Duodenal mucosa (tissue), 2 donors: ENCODE measurements at regions not wholly inside any gene's neighbourhood (a gene's known extent, or its start where the extent isn't known, plus 50 kb on each side); places are given as distances from the start of the nearest gene placed in this dataset.

Experiments
- H3K27ac ChIP-seq: one replicate; pipeline ENCODE4 v1.7.0; 2013; ENCODE audit warnings: low read depth, low read length
- H3K27me3 ChIP-seq, 2 donors: one replicate each; pipeline ENCODE4 v1.7.0; 2013; ENCODE audit warnings: low read length in 2 of 2, control low read depth in 1 of 2; ENCODE audit not compliant: insufficient read depth in 2 of 2, control insufficient read depth in 1 of 2
- H3K36me3 ChIP-seq, 2 donors: one replicate each; pipeline ENCODE4 v1.7.0; 2013; ENCODE audit warnings: low read length in 2 of 2, control low read depth in 1 of 2; ENCODE audit not compliant: insufficient read depth in 2 of 2, control insufficient read depth in 1 of 2
- H3K4me1 ChIP-seq, 2 donors: one replicate each; pipeline ENCODE4 v1.7.0; 2013; ENCODE audit warnings: low read length in 2 of 2, control low read depth in 1 of 2; ENCODE audit not compliant: insufficient read depth in 2 of 2, control insufficient read depth in 1 of 2
- H3K4me3 ChIP-seq, 2 donors: one replicate each; pipeline ENCODE4 v1.7.0; 2013; ENCODE audit warnings: low read length in 2 of 2, low read depth in 1 of 2
- H3K9ac ChIP-seq, 2 donors: one replicate each; pipeline ENCODE4 v1.7.0; 2013; ENCODE audit warnings: low read length in 2 of 2, low read depth in 1 of 2
- H3K9me3 ChIP-seq, 2 donors: one replicate each; pipeline ENCODE4 v1.7.0; 2013; ENCODE audit warnings: low read length in 2 of 2, control low read depth in 1 of 2; ENCODE audit not compliant: control insufficient read depth in 1 of 2

GRCh38 chrX:155695419-155695818 is 82.7 kb upstream of the TMLHE start:
- H3K4me1 ChIP-seq: no peaks in the 10 kb centered on the region
- H3K9ac ChIP-seq: no peak overlapping the region
- H3K27ac ChIP-seq: no peak overlapping the region
- no peaks in the 10 kb centered on the region for H3K9me3 ChIP-seq
- no peaks in the 10 kb centered on the region for H3K36me3 ChIP-seq
- no peaks in the 10 kb centered on the region for H3K27me3 ChIP-seq
- H3K4me3 ChIP-seq: no peak overlapping the region

DNA sequence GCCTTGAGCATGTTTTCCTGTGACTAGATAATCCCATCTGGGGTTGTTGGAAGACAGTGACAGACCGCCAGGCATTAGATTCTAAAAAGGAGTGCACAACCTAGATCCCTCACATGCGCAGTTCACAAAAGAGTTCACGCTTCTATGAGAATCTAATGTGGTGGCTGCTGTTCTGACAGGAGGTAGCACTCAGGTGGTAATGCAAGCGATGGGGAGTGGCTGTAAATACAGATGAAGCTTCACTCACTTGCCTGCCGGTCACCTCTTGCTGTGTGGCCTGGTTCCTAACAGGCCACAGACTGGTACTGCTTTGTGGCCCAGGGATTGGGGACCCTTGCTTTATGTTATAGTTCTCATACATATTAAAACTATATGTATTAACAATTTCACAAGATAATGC is 81.9 kb upstream of the TMLHE start:
- Histone ChIP-seq H3K4me3 (no peak overlapping the region), H3K36me3 (no peaks in the 10 kb centered on the region), H3K4me1 (no peaks in the 10 kb centered on the region), H3K27me3 (no peaks in the 10 kb centered on the region), H3K9ac (no peak overlapping the region), H3K27ac (no peak overlapping the region), H3K9me3 (no peaks in the 10 kb centered on the region)

- Histone ChIP-seq H3K9me3 (no peaks in the 10 kb centered on the region), H3K9ac (no peak overlapping the region), H3K27me3 (no peaks in the 10 kb centered on the region), H3K36me3 (no peaks in the 10 kb centered on the region), H3K27ac (no peak overlapping the region), H3K4me1 (no peaks in the 10 kb centered on the region), H3K4me3 (no peak overlapping the region)
Observed at GRCh38 chrX:155682834-155683233, 70.1 kb upstream of the TMLHE start.

GRCh38 chrX:155679715-155680114 is 67.0 kb upstream of the TMLHE start:
- Histone ChIP-seq H3K4me3 (no peak overlapping the region), H3K36me3 (no peaks in the 10 kb centered on the region), H3K9ac (no peak overlapping the region), H3K27ac (no peak overlapping the region), H3K4me1 (no peaks in the 10 kb centered on the region), H3K27me3 (no peaks in the 10 kb centered on the region), H3K9me3 (no peaks in the 10 kb centered on the region)

- no peak overlapping the region for H3K9ac ChIP-seq
- no peaks in the 10 kb centered on the region for H3K36me3 ChIP-seq
- no peaks in the 10 kb centered on the region for H3K27me3 ChIP-seq
- H3K27ac ChIP-seq: no peak overlapping the region
- no peaks in the 10 kb centered on the region for H3K4me1 ChIP-seq
- no peak overlapping the region for H3K4me3 ChIP-seq
- H3K9me3 ChIP-seq: no peaks in the 10 kb centered on the region
Observed at GRCh38 chrX:155673338-155673737, 60.6 kb upstream of the TMLHE start.

DNA sequence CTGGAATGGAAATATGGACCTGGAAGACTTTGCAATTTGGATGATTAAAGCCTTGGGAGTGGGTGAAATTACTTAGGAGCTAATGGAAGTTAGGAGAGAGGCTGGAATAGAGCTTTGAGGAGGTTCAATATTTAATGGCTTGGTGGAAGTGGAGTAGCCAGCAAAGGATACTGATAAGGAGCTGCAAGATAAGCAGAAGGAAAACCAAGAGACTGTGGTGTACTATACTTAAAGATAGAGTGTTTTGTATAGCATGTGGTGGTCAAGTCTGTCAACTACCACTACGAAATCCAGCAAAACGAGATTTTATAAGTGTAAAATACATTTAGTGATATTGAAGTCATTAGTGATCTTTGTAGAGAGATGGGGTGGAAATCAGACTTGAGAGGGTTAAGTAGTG is 54.0 kb upstream of the TMLHE start:
- Histone ChIP-seq H3K36me3 (no peaks in the 10 kb centered on the region), H3K4me1 (no peaks in the 10 kb centered on the region), H3K27me3 (no peaks in the 10 kb centered on the region), H3K9me3 (no peaks in the 10 kb centered on the region), H3K4me3 (no peak overlapping the region), H3K27ac (no peak overlapping the region), H3K9ac (no peak overlapping the region)
